ENCODE measurements at regions not wholly inside any gene's neighbourhood (a gene's known extent, or its start where the extent isn't known, plus 50 kb on each side); places are given as distances from the start of the nearest gene placed in this dataset.

GRCh38 chr4:23038626-23039491 lies 346.1 kb downstream of the GBA3 start:
- TF ChIP-seq CTCF (IDR thresholded peaks at IDR 0.05) (no peak), EP300 (IDR thresholded peaks at IDR 0.05) (no peak), POLR2A (IDR thresholded peaks at IDR 0.05) (no peak), POLR2AphosphoS5 (IDR thresholded peaks at IDR 0.05) (no peak)
